HUDEP-2 (cell line): ENCODE measurements at regions not wholly inside any gene's neighbourhood (a gene's known extent, or its start where the extent isn't known, plus 50 kb on each side); places are given as distances from the start of the nearest gene placed in this dataset.

Experiments used
- DNase-seq, 76 experiments: peaks; one replicate each; lab custom pipeline; 2025; ENCODE audit not compliant: unreplicated experiment in 76 of 76; lab: John Stamatoyannopoulos, UW

- no peak for DNase-seq
These were observed 153.4 kb upstream of the CTNNA2 start for GRCh38 chr2:79359419-79359818.

GRCh38 chr2:79355569-79355968, 157.3 kb upstream of the CTNNA2 start:
- DNase-seq: no peak

- DNase-seq: no peak
These were observed 167.9 kb upstream of the REG3A start for GRCh38 chr2:79327460-79327859.

- no peak for DNase-seq
These were observed 161.3 kb upstream of the REG3A start for GRCh38 chr2:79320871-79321270.

GRCh38 chr2:79294994-79295393, 135.4 kb upstream of the REG3A start:
- no peak for DNase-seq

- DNase-seq: no peak
These were observed 133.4 kb upstream of the REG3A start for GRCh38 chr2:79292958-79293315.

- DNase-seq: no peak
These were observed 132.8 kb upstream of the REG3A start for GRCh38 chr2:79292239-79292957.

- no peak for DNase-seq
These were observed 116.3 kb upstream of the REG3A start for GRCh38 chr2:79275863-79276262.

GRCh38 chr2:79275197-79275596, 115.6 kb upstream of the REG3A start:
- no peak for DNase-seq

- no peak for DNase-seq
These were observed 113.1 kb upstream of the REG3A start for GRCh38 chr2:79272616-79273015.

- DNase-seq: no peak
These were observed 111.9 kb upstream of the REG3A start for GRCh38 chr2:79271456-79271855.

GRCh38 chr2:79260848-79261247, 101.3 kb upstream of the REG3A start:
- no peak for DNase-seq

- DNase-seq: no peak
These were observed 100.4 kb upstream of the REG3A start for GRCh38 chr2:79259959-79260358.

- DNase-seq: no peak
These were observed 99.7 kb upstream of the REG3A start for GRCh38 chr2:79259296-79259695.

- DNase-seq: no peak
These were observed 93.8 kb upstream of the REG3A start for GRCh38 chr2:79253243-79253774.

- no peak for DNase-seq
These were observed 91.1 kb upstream of the REG3A start for GRCh38 chr2:79250656-79251055.

- no peak for DNase-seq
These were observed 89.2 kb upstream of the REG3A start for GRCh38 chr2:79248776-79249175.

GRCh38 chr2:79235135-79235534, 75.6 kb upstream of the REG3A start:
- DNase-seq: no peak

GRCh38 chr2:79223539-79223938, 64.0 kb upstream of the REG3A start:
- DNase-seq: no peak

GRCh38 chr2:79219383-79219988, 59.9 kb upstream of the REG3A start:
- DNase-seq: peak in 26 of 76 experiments; percentile 0 to 52 (median 9)

GRCh38 chr2:79210274-79210917, 50.8 kb upstream of the REG3A start:
- DNase-seq: no peak
